ENCODE measurements at regions not wholly inside any gene's neighbourhood (a gene's known extent, or its start where the extent isn't known, plus 50 kb on each side); places are given as distances from the start of the nearest gene placed in this dataset.

DNA sequence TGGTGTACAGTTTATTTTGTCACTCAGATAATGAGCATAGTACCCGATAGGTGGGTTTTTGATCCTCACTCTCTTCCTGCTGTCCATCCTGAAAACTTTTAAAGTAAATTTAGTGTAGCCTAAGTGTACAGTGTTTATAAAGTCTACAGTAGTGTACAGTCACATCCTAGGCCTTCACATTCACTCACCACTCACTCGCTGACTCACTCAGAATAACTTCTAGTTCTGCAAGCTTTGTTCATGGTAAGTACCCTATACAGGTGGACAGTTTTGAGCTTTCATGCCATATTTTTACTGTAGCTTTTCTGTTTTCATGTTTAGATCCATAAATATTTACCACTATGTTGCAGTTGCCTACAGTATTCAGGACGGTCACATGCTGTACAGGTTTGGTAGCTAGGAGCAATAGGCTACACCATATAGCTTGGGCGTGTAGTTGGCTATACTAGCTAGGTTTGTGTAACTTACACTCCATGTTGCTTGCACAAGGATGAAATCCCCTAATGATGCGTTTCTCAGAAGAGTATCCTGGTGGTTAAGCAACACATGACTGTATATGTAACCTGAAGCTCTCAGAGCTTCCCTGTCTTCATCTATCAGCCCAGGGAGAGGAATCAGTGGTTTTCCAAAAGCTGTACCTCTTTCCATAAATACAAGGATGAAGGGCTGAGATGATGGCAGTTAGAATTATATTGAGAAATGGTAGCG, 87.6 kb upstream of the SLC25A26 start:
- no peaks in the 10 kb centered on the region for H3K27me3 ChIP-seq (ENCODE audit: control insufficient read depth in 2 of 2, insufficient read depth in 2 of 2, low read length in 2 of 2)
- peak; percentile 82 for FAIRE-seq
- H3K9me3 ChIP-seq (replicated peaks; ENCODE audit: control insufficient read depth, insufficient read depth, low read length) = no peaks in the 10 kb centered on the region
- no TSS peak for BruUV-seq (replicated peaks)
- H3K9me1 ChIP-seq (replicated peaks; ENCODE audit: control insufficient read depth, extremely low read depth, insufficient read depth, low read length) = no peaks in the 10 kb centered on the region
- no peaks in the 10 kb centered on the region for H3K36me3 ChIP-seq (ENCODE audit: control insufficient read depth in 2 of 2, extremely low read depth in 1 of 2, insufficient read depth in 2 of 2, low read length in 2 of 2)
- no peak overlapping the region for H3K4me3 ChIP-seq (replicated peaks in 1 of 3; ENCODE audit: insufficient read depth in 1 of 3, low read depth in 1 of 3, low read length in 3 of 3)
- peak overlapping the region; percentile 71 for H3K4me2 ChIP-seq (ENCODE audit: insufficient read depth, low read length)
- H3K9ac ChIP-seq (replicated peaks; ENCODE audit: extremely low read depth, insufficient read depth, low read length) = peak overlapping the region; percentile 5
- CTCF ChIA-PET = interaction anchor here (0.7 to 2.4 kb wide), 14 partner anchors 8 to 382 kb away, joined by 3 to 11 read pairs (median 4); partner anchors contain the start of gene SLC25A26
- peak; percentile 79 for DNase-seq (ENCODE audit: low read depth, low spot score)
- no peaks in the 10 kb centered on the region for H3K79me2 ChIP-seq (ENCODE audit: control insufficient read depth, insufficient read depth, low read length)
- intact Hi-C loops (cut with micrococcal nuclease) = no loop called here
- no peak overlapping the region for H2AFZ ChIP-seq (ENCODE audit: low read depth, low read length)
- TF ChIP-seq, protein P1, sequence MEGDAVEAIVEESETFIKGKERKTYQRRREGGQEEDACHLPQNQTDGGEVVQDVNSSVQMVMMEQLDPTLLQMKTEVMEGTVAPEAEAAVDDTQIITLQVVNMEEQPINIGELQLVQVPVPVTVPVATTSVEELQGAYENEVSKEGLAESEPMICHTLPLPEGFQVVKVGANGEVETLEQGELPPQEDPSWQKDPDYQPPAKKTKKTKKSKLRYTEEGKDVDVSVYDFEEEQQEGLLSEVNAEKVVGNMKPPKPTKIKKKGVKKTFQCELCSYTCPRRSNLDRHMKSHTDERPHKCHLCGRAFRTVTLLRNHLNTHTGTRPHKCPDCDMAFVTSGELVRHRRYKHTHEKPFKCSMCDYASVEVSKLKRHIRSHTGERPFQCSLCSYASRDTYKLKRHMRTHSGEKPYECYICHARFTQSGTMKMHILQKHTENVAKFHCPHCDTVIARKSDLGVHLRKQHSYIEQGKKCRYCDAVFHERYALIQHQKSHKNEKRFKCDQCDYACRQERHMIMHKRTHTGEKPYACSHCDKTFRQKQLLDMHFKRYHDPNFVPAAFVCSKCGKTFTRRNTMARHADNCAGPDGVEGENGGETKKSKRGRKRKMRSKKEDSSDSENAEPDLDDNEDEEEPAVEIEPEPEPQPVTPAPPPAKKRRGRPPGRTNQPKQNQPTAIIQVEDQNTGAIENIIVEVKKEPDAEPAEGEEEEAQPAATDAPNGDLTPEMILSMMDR (IDR thresholded peaks at IDR 0.05; ENCODE audit: extremely low read depth in 1 of 2, insufficient read depth in 1 of 2, low read depth in 1 of 2, low read length in 2 of 2) = no peak
- peak; percentile 87 for TF ChIP-seq FOS (IDR thresholded peaks at IDR 0.05; ENCODE audit: borderline replicate concordance, insufficient read depth, low read length)
- peak; percentile 71 for TF ChIP-seq JUN (IDR thresholded peaks at IDR 0.05; ENCODE audit: borderline replicate concordance, insufficient read depth, insufficient read length, low read depth)
- dilution Hi-C loops (cut with MboI; ENCODE audit: extremely low pct_ligation_motif_present, low sequenced_read_pairs) = no loop called here
- H4K20me1 ChIP-seq (replicated peaks; ENCODE audit: control insufficient read depth, extremely low read depth, insufficient read depth, low read length) = no peaks in the 10 kb centered on the region
- peaks cover 24% of the 10 kb centered on the region for H3K4me1 ChIP-seq (ENCODE audit: control insufficient read depth, extremely low read depth, insufficient read depth, low read length)
- POLR2A ChIA-PET = interaction anchor here (0.6 to 1.3 kb wide), 3 partner anchors 17 to 865 kb away, joined by 3 to 6 read pairs (median 3); partner anchors contain the start of gene KBTBD8
- peak overlapping the region; percentile 68 for H3K27ac ChIP-seq (ENCODE audit: insufficient read depth, low read depth, low read length)

GRCh38 chr3:66128623-66129022, 89.9 kb upstream of the MAGI1 start:
- CTCF ChIA-PET = interaction anchor here (1.1 to 2.1 kb wide), 2 partner anchors 9 to 12 kb away, joined by 5 read pairs; no protein-coding TSS in a partner anchor

More at GRCh38 chr3:66128623-66129022, 89.9 kb upstream of the MAGI1 start:
- H4K20me1 ChIP-seq (replicated peaks; ENCODE audit: control insufficient read depth, extremely low read depth, insufficient read depth, low read length) = no peaks in the 10 kb centered on the region
- FAIRE-seq (no peak), DNase-seq (ENCODE audit: low read depth, low spot score) (no peak)
- no peak overlapping the region for H2AFZ ChIP-seq (ENCODE audit: low read depth, low read length)
- H3K9ac ChIP-seq (replicated peaks; ENCODE audit: extremely low read depth, insufficient read depth, low read length) = no peak overlapping the region
- H3K4me1 ChIP-seq (ENCODE audit: control insufficient read depth, extremely low read depth, insufficient read depth, low read length) = peaks cover 14% of the 10 kb centered on the region
- H3K9me3 ChIP-seq (replicated peaks; ENCODE audit: control insufficient read depth, insufficient read depth, low read length) = no peaks in the 10 kb centered on the region
- no peak overlapping the region for H3K4me2 ChIP-seq (ENCODE audit: insufficient read depth, low read length)
- intact Hi-C loops (cut with micrococcal nuclease) (no loop called here), dilution Hi-C loops (cut with MboI; ENCODE audit: extremely low pct_ligation_motif_present, low sequenced_read_pairs) (no loop called here)
- no peaks in the 10 kb centered on the region for H3K36me3 ChIP-seq (ENCODE audit: control insufficient read depth in 2 of 2, extremely low read depth in 1 of 2, insufficient read depth in 2 of 2, low read length in 2 of 2)
- H3K79me2 ChIP-seq (ENCODE audit: control insufficient read depth, insufficient read depth, low read length) = no peaks in the 10 kb centered on the region
- TF ChIP-seq EZH2 (IDR thresholded peaks at IDR 0.05; ENCODE audit: borderline replicate concordance, low read depth, low read length, severe bottlenecking) (no peak), FOS (IDR thresholded peaks at IDR 0.05; ENCODE audit: borderline replicate concordance, insufficient read depth, low read length) (no peak), MYC (IDR thresholded peaks at IDR 0.05; ENCODE audit: low read depth, low read length) (no peak), POLR2A (IDR thresholded peaks at IDR 0.05; ENCODE audit: low read depth, low read length) (no peak), JUN (IDR thresholded peaks at IDR 0.05; ENCODE audit: borderline replicate concordance, insufficient read depth, insufficient read length, low read depth) (no peak), POLR2AphosphoS5 (IDR thresholded peaks at IDR 0.05; ENCODE audit: insufficient read depth, low read depth, low read length) (no peak), GATA2 (IDR thresholded peaks at IDR 0.05; ENCODE audit: insufficient read depth, insufficient read length, low read depth, low read length) (no peak)
- TF ChIP-seq, protein P2, sequence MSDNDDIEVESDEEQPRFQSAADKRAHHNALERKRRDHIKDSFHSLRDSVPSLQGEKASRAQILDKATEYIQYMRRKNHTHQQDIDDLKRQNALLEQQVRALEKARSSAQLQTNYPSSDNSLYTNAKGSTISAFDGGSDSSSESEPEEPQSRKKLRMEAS (IDR thresholded peaks at IDR 0.05; ENCODE audit: insufficient read depth, insufficient read length) = no peak
- TF ChIP-seq, protein P1 (IDR thresholded peaks at IDR 0.05; ENCODE audit: extremely low read depth in 1 of 2, insufficient read depth in 1 of 2, low read depth in 1 of 2, low read length in 2 of 2) = no peak
- no peak overlapping the region for H3K4me3 ChIP-seq (replicated peaks in 1 of 3; ENCODE audit: insufficient read depth in 1 of 3, low read depth in 1 of 3, low read length in 3 of 3)
- POLR2A ChIA-PET = no interaction called here
- no TSS peak for BruUV-seq (replicated peaks)
- peaks cover 0 to 2% of the 10 kb centered on the region in 2 experiments for H3K27me3 ChIP-seq (ENCODE audit: control insufficient read depth in 2 of 2, insufficient read depth in 2 of 2, low read length in 2 of 2)
- H3K27ac ChIP-seq (ENCODE audit: insufficient read depth, low read depth, low read length) = no peak overlapping the region
- H3K9me1 ChIP-seq (replicated peaks; ENCODE audit: control insufficient read depth, extremely low read depth, insufficient read depth, low read length) = no peaks in the 10 kb centered on the region
